ENCODE measurements at regions not wholly inside any gene's neighbourhood (a gene's known extent, or its start where the extent isn't known, plus 50 kb on each side); places are given as distances from the start of the nearest gene placed in this dataset.

DNA sequence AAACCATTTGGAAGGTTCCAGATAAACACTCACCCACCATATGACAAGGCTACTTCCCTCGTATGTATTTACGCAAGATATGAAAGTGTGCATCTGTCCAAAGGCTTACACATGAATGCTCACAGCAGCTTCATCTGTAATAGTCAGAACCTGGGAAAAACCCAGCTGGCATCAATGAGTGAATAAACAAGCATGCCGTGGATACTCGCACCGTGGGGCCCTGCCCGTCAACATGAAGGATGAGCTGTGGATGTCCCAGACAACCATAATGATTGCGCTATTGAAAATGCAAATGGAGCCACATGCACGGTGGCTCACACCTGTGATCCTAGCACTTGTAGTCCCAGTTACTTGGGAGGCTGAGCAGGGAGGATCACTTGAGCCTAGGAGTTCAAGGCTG, 60.6 kb upstream of the FCN1 start:
- TF ChIP-seq, protein P1, sequence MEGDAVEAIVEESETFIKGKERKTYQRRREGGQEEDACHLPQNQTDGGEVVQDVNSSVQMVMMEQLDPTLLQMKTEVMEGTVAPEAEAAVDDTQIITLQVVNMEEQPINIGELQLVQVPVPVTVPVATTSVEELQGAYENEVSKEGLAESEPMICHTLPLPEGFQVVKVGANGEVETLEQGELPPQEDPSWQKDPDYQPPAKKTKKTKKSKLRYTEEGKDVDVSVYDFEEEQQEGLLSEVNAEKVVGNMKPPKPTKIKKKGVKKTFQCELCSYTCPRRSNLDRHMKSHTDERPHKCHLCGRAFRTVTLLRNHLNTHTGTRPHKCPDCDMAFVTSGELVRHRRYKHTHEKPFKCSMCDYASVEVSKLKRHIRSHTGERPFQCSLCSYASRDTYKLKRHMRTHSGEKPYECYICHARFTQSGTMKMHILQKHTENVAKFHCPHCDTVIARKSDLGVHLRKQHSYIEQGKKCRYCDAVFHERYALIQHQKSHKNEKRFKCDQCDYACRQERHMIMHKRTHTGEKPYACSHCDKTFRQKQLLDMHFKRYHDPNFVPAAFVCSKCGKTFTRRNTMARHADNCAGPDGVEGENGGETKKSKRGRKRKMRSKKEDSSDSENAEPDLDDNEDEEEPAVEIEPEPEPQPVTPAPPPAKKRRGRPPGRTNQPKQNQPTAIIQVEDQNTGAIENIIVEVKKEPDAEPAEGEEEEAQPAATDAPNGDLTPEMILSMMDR (IDR thresholded peaks at IDR 0.05): no peak
- TF ChIP-seq POLR2AphosphoS5 (IDR thresholded peaks at IDR 0.05): no peak
